Heart right ventricle (tissue), 16 donors: ENCODE measurements at regions not wholly inside any gene's neighbourhood (a gene's known extent, or its start where the extent isn't known, plus 50 kb on each side); places are given as distances from the start of the nearest gene placed in this dataset.

Experiments
- ATAC-seq, 8 donors: fragments of 200-7000 bp; cut with Tn5 transposase; one replicate each; pipeline ENCODE4 v1.9.1; 2020; ENCODE audit warnings: mild to moderate bottlenecking in 8 of 8, moderate library complexity in 8 of 8, moderate number of reproducible peaks in 1 of 8
- DNase-seq, 2 donors: peaks; one replicate each; pipeline ENCODE4 v3.0.0-alpha.2; 2020
- H3K27ac ChIP-seq, 10 donors: fragments of 200-600 bp; sonication (generic) in 2 of 10; one replicate each; pipeline versions ENCODE4 v1.5.0 to v1.8.0; 2020 to 2022; ENCODE audit warnings: mild to moderate bottlenecking in 3 of 10
- H3K27me3 ChIP-seq, 7 donors: fragments of 200-600 bp; one replicate each; pipeline ENCODE4 v1.8.0; 2021 to 2022; ENCODE audit warnings: mild to moderate bottlenecking in 2 of 7
- H3K36me3 ChIP-seq, 9 donors: fragments of 200-600 bp; sonication (generic) in 1 of 9; one replicate each; pipeline versions ENCODE4 v1.5.0 to v1.8.0; 2020 to 2022; ENCODE audit warnings: mild to moderate bottlenecking in 2 of 9
- H3K4me1 ChIP-seq, 9 donors: fragments of 200-600 bp; sonication (generic) in 1 of 9; one replicate each; pipeline versions ENCODE4 v1.5.0 to v1.8.0; 2020 to 2022; ENCODE audit warnings: mild to moderate bottlenecking in 4 of 9
- H3K4me3 ChIP-seq, 10 donors: fragments of 200-600 bp; sonication (generic) in 2 of 10; one replicate each; pipeline versions ENCODE4 v1.5.0 to v1.8.0; 2020 to 2022; ENCODE audit warnings: mild to moderate bottlenecking in 7 of 10, moderate library complexity in 2 of 10
- H3K9me3 ChIP-seq, 11 donors: fragments of 200-600 bp in 10 of 11; sonication (generic) in 2 of 11; one replicate each; pipeline versions ENCODE4 v1.5.0 to v1.8.0; 2013 to 2022; ENCODE audit warnings: mild to moderate bottlenecking in 2 of 11, control low read depth in 1 of 11, moderate library complexity in 1 of 11
- CTCF ChIP-seq, 9 donors: fragments of 200-600 bp; sonication (generic) in 2 of 9; IDR thresholded peaks; one replicate each; pipeline versions ENCODE4 v1.5.0 to v1.8.0; 2021 to 2022; ENCODE audit warnings: antibody characterized with exemption in 9 of 9, mild to moderate bottlenecking in 5 of 9, moderate library complexity in 1 of 9
- WGBS, 2 donors: extraction: QIAGEN DNeasy Blood & Tissue Kit; methylation state at CpG; one replicate each; pipeline ENCODE4 v1.1.7; 2013; ENCODE audit warnings: inconsistent platforms in 1 of 2; 5-methylcytosine and 5-hydroxymethylcytosine counted together
- intact Hi-C, 10 donors: fragments of 100-400 bp; cut with DNase I; formaldehyde crosslinking; loops; one replicate each; pipeline versions ENCODE4 v1.11.1 to v1.14.2; 2022
- donor health status: Arrhythmogenic right ventricular cardiomyopathy.
- donor health status: ischemic (EF 13 %, LVEDD 7.1; RV severe dilation, severe dysfunction).
- donor health status: healthy with polysubstance abuse.
- donor health status: DM: no; HTN: yes; CAD: no.
- donor health status: DM: no; HTN: no; CAD: no.
- donor health status: ischemic (EF 25% LVEDD 6.9; RV normal size, moderate dysfunction).
- donor health status: ischemic (EF 25% LVEDD 5.7; RV mildly dilated, moderate dysfunction).
- donor health status: healthy.
- donor health status: DM: yes; HTN: yes; CAD: no.
- donor health status: Ischemic cardiomyopathy.
- donor health status: ischemic (EF 35%, LVEDD 5.7; RV mildly dilated, moderate dysfunction).
- donor health status: nonischemic (EF 11% LVEDD 7.7; RV severe dilation, severe dysfunction).
- donor health status: DM: yes; HTN: yes; CAD: no.
- donor health status: PGD.
- donor health status: ischemic (EF 29% LVEDD 5.4; RV normal size, mild dysfunction).
- donor health status: nonischemic (EF 23%, LVEDD 6.1; RV moderate dilation, normal function).

- H3K4me1 ChIP-seq, result no peaks in the 10 kb centered on the region
- peaks cover 0 to 10% (median 0%) of the 10 kb centered on the region in 11 donors for H3K9me3 ChIP-seq
- no peaks in the 10 kb centered on the region for H3K27me3 ChIP-seq
- intact Hi-C loops, result no loop called here
- DNase-seq (no peak), ATAC-seq (no peak)
- H3K27ac ChIP-seq, result no peak overlapping the region
- H3K36me3 ChIP-seq, result peaks cover 0 to 8% (median 0%) of the 10 kb centered on the region in 9 donors
- TF ChIP-seq CTCF (IDR thresholded peaks at IDR 0.05), result no peak
- H3K4me3 ChIP-seq, result no peak overlapping the region
- 93 to 94% methylated on average over 3 of the region's 3 CpGs for WGBS, 2 donors
Observed at GRCh38 chr10:45564303-45564959, 108.1 kb downstream of the ZFAND4 start.

- H3K4me3 ChIP-seq, result no peak overlapping the region
- no peak overlapping the region for H3K27ac ChIP-seq
- ATAC-seq (no peak), DNase-seq (no peak)
- intact Hi-C loops, result no loop called here
- no peaks in the 10 kb centered on the region for H3K27me3 ChIP-seq
- peaks cover 0 to 19% (median 12%) of the 10 kb centered on the region in 9 donors for H3K4me1 ChIP-seq
- TF ChIP-seq CTCF (IDR thresholded peaks at IDR 0.05), result no peak
- H3K36me3 ChIP-seq, result peaks cover 0 to 8% (median 0%) of the 10 kb centered on the region in 9 donors
- H3K9me3 ChIP-seq, result no peaks in the 10 kb centered on the region
Observed at GRCh38 chr10:45561952-45562351, 110.6 kb downstream of the ZFAND4 start.

- no peak for TF ChIP-seq CTCF (IDR thresholded peaks at IDR 0.05)
Observed at GRCh38 chr10:45560262-45560661, 112.3 kb downstream of the ZFAND4 start.

GRCh38 chr10:45558425-45558824 lies 114.1 kb downstream of the ZFAND4 start:
- 90 to 91% methylated on average over 7 of the region's 7 CpGs for WGBS, 2 donors
- DNase-seq (no peak), ATAC-seq (no peak)
- peaks cover 0 to 8% (median 0%) of the 10 kb centered on the region in 9 donors for H3K36me3 ChIP-seq
- H3K4me1 ChIP-seq, result peaks cover 0 to 30% (median 12%) of the 10 kb centered on the region in 9 donors
- intact Hi-C loops, result loop anchor here in 1 of 10 donors (10.0 kb wide), 1 partner anchor 54 kb away; no protein-coding TSS in a partner anchor
- H3K27me3 ChIP-seq, result no peaks in the 10 kb centered on the region
- no peak for TF ChIP-seq CTCF (IDR thresholded peaks at IDR 0.05)
- no peaks in the 10 kb centered on the region for H3K9me3 ChIP-seq
- H3K27ac ChIP-seq, result no peak overlapping the region
- no peak overlapping the region for H3K4me3 ChIP-seq

More at GRCh38 chr10:45560262-45560661, 112.3 kb downstream of the ZFAND4 start:
- ATAC-seq (no peak), DNase-seq (no peak)
- H3K27ac ChIP-seq, result no peak overlapping the region
- H3K36me3 ChIP-seq, result peaks cover 0 to 8% (median 0%) of the 10 kb centered on the region in 9 donors
- H3K9me3 ChIP-seq, result no peaks in the 10 kb centered on the region
- 89 to 91% methylated on average over 10 of the region's 10 CpGs for WGBS, 2 donors
- H3K4me1 ChIP-seq, result peaks cover 0 to 27% (median 12%) of the 10 kb centered on the region in 9 donors
- no peaks in the 10 kb centered on the region for H3K27me3 ChIP-seq
- H3K4me3 ChIP-seq, result no peak overlapping the region
- intact Hi-C loops, result no loop called here
